Erythroblast (primary cell): ENCODE measurements at regions not wholly inside any gene's neighbourhood (a gene's known extent, or its start where the extent isn't known, plus 50 kb on each side); places are given as distances from the start of the nearest gene placed in this dataset.

Experiments
- GATA1 ChIP-seq: IDR thresholded peaks from 2 replicates; pipeline ENCODE4 v1.6.1; 2011; ENCODE audit warnings: low read depth, mild to moderate bottlenecking, control low read depth, low read length, moderate library complexity
- POLR2A ChIP-seq: IDR thresholded peaks from 2 replicates; pipeline ENCODE4 v1.6.1; 2011; ENCODE audit warnings: mild to moderate bottlenecking, low read length

GRCh38 chr6:139653111-139653510 lies 278.7 kb upstream of the CITED2 start:
- TF ChIP-seq POLR2A = no peak
- TF ChIP-seq GATA1 = no peak
